Islet precursor cell (in vitro differentiated cells): ENCODE measurements at regions not wholly inside any gene's neighbourhood (a gene's known extent, or its start where the extent isn't known, plus 50 kb on each side); places are given as distances from the start of the nearest gene placed in this dataset.
A peak's percentile ranks its signal among the peaks of the same experiment; 100 is the strongest.
"Not testable (repeated sequence)": the region's sequence is repeated elsewhere in the genome, so short reads cannot be mapped to it uniquely, and the experiment has no call there.

Source experiments
- DNase-seq: peaks from one replicate; pipeline ENCODE4 v3.0.0-alpha.2; 2018

DNA sequence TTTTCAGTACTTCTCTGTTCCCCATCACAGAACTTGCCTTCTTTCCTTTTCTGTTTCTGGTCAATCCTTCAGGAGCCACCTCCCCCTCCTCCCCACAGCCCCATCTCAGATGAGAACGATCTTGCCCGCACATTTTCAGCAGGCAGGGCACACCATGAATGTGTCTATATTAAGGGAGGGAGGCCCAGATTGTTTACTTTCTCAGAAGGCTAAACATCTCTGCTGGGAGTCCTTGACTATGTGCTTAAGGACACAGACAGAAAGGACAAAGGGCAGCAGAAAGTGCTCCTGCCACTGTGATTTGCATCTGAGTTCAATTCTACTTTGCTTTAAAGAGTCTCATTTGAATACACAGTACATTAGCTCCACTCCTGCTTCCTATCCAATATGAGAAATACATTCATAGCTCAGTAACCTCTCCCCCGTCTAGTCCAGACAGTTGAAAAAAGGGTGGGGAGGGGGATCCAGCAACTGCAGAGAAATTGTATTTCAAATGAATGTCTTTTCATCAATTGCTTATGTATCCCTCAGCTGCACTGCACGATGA is 175.0 kb upstream of the PARD3B start:
- no peak for DNase-seq

- no peak for DNase-seq
Observed at GRCh38 chr2:204373942-204374341, 171.3 kb upstream of the PARD3B start.

- DNase-seq, result no peak
Observed at GRCh38 chr2:204380141-204380881, 165.0 kb upstream of the PARD3B start.

GRCh38 chr2:204386668-204387067 is 158.6 kb upstream of the PARD3B start:
- no peak for DNase-seq

GRCh38 chr2:204389120-204389519 is 156.2 kb upstream of the PARD3B start:
- DNase-seq, result no peak

DNA sequence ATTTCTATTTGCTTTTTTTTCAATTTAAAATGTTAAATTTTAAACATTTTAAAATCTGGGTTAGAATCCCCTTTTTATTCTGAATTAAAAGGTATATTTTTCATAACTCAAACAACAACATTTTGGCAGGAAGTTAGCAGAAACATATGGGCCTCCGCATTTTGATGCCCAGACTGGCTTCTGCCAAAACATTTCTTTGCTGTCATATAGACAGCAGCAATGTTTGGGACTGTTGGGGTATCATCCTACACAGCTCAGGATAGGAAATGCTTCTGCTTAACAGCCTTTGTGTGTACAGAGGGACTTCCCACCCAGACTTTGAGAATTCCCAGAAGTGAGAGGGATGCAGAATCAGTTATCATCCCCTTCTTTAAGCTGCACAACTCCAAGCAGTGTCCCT is 155.4 kb upstream of the PARD3B start:
- DNase-seq, result no peak

DNA sequence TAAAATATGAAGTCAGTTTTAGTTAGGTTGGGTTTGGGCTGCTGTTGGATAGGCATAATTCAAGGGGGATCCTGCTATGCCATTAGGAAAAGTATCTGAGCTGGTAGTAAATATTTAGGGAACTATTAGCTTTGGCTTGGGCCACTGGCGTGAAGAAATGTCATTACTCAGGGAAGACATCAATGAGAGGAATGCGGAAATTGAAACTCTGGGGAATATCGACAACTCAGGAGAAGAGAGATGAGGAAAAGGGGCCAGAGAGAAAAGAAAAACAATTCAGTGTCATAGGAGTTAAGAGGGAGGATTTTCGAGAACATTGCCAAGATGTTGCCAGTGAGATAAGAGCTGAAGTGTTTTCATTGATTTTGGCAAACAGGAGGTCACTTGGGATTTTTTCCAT is 149.7 kb upstream of the PARD3B start:
- DNase-seq, result no peak

DNA sequence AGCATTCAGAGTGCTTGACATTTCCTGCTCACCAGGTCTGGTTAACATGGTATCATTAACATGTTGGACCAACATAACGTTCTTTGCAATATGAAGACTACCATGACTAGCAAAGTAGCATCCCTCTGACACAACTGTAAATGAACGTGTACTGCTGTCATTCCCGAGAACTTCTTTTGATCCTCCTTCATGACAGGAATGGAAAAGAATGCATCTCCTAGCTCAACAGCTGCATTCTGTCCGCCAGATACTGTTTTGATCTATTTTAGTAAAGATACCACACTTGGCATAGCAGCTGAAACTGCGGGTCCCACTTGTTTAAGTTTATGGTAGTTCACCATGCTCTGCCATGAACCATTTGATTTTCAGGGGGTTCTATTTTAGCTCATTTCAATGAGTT is 144.2 kb upstream of the PARD3B start:
- DNase-seq, result no peak

DNA sequence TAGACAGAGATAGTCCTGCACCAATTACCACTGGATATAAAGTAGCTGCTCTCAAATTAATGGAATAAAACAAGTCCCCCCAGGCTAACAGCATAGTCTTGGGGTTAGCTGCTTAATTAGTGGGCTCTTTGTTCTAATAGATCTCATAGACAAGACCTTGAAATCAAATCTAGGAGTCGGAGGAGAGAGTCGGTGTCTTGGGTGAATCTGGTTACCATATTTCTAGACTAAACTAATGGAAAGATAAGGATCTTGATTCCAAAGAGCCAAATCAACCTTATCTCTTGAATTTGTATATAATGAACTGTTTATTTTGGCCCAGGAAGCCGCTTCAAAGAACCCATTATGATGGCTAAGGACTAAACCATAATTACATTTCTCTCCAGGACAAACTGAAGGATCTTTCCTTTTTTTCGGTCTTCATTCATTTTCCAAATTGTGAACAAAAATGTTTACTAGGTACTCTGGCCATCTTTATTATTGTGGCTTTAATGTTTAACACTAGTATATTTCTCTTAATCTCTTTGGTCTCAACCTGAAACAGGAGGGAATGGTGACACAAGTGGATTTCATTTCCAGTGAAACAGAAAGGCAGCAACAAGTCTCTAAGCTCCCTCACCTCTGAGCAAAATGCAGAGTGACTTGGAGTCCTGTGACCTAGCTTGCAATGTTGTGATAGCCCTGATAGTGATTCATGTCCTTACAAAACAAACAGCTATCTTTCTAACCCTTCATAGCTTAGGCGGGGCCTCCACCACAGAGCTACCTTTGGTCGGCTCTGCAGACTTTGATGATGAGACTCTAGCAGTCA is 137.9 kb upstream of the PARD3B start:
- DNase-seq, result peak; percentile 72

GRCh38 chr2:204412782-204413181 is 132.5 kb upstream of the PARD3B start:
- not testable (repeated sequence) for DNase-seq

DNA sequence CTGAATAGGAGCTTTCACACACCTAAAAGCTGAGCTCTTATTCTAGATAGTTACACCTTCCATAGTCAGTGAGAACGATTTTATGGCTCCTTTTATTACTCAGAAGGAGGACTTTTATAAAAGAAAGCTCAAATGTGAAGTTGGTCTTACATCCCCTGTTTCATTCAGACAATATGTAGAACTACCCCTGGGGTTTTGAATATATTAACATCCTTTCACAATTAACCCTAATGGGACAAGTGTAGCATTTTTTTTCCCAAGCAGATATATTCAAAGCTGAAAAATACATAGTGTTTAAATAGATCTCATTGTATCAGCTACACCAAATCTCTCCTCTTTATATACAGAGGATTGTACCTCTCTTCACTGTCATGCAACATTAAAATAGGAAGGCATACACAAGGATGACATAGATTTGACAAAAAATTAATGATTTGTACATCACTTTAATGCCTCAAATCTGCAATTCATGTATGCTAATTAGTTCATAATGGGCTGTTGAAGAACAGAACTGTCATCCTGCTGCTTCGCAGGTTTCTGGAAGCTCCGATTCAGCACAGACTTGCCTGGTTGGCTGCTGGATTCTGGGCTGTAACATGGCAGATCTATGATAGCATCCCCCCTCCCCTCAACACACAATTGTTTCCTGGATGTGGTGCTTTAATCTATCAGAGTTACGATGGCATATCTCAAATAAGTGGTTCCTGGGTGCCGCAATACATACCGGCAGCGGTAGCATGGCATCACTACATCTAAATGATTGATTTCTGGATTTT is 129.7 kb upstream of the PARD3B start:
- DNase-seq, result no peak

DNA sequence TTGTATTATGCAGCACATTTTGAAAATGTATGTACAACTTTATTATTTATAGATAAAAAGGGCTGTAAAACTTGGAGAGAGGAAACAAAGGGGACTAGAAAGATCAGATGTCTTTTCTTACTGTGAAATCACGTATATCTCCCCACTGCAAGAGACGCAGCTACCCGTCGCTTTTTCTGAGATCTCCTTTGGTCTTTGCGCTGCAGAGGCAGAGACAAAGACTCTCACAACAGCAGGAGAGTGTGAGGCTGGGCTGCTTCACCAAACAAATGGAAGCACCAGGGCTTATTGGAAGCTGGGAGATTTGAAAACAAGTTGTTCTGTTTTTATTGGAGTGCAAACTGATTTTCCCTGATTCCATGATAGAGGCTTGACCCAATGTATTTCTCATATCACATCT is 129.0 kb upstream of the PARD3B start:
- no peak for DNase-seq

GRCh38 chr2:204425821-204426220 is 119.5 kb upstream of the PARD3B start:
- no peak for DNase-seq

DNA sequence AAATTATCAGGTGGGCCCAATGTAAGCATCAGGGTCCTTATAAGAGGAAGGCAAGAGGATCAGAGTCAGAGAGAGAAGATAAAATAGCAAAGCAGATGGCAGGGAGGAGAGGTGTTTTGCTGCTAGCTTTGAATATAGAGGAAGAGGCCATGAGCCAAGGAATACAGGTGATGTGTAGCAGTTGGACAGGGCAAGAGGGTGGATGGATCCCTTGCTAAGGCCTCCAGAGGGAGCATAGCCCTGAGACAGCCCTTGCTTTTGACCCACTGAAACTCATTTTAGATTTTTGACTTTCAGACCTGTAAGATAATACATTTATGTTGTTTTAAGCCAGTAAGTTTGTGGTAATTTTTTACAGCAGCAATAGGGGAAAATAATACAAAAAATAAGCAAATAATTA is 116.6 kb upstream of the PARD3B start:
- DNase-seq, result no peak

GRCh38 chr2:204431529-204431928 is 113.7 kb upstream of the PARD3B start:
- no peak for DNase-seq

GRCh38 chr2:204432196-204432595 is 113.1 kb upstream of the PARD3B start:
- DNase-seq, result no peak

DNA sequence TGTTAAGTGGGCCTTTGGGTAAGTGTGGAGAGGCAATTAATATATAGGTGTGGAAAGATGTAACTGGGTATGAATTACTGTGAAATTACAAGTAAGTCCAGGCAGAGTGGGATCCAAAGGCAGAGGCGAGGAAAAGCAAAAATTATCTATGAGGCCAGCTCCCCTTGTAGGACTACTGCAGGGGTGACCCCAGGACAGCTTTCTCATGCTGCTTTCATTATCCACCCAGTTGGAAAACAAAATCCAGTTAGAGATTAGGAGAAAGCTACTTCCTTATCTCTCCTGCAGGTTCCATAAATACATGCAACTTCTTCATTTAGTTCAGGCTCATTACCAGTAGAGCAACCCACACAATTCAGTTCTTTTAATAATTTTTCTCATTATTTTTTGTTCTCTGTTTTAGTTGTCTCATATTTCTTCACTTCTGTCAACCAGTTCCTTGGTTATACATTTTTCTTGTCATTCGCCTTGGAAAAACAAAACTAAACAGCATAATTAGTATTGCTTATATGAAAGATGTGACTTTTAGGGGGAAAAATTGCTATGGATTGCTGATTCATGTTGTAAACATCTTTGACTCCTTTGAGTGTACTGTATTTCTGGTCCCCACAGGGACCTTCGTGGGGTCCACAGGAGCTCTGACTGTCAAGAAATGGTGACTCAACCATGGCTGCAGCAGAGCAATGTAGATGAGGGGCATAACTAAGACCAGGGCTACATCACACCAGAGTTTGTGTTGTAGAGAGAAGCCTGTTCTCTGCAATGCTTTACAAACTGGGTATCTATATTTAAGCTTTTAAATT is 110.4 kb upstream of the PARD3B start:
- DNase-seq, result no peak

DNA sequence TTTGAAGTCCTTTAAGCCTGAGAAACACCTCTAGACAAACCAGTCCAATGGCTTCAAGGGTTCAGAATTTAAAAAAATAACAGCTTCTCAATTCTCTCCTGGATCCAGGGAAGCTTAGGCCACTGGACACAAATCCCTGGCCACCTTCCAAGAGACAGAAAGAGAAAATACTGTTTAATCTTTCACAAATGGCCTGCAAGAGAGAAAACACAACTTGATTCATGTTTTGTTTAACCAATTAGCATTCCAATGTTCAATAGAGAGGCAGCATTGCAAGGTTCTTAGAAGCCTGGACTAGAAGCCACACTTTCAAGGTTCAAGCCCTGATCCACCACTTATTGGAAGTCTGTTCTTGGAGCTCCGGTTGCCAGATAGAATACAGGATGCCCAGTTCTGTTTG is 109.0 kb upstream of the PARD3B start:
- no peak for DNase-seq

DNA sequence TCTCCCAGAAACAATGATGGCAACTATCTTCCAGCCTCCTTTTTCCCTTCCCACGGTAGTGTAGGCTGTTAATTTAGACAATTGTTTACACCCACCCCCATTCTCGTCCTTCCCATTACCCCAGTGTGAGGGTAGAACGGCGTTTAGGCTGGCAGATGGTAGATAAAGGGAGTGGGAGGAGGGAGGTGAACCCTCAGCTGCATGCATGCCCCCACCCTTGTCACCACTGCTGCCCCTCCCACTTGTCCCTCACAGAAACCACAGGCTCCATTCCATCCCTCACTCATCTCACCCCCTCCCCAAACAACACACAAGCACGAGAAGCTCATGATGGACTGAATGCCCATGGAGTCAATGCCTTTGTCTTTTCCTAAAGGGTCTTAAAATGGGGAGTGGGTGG is 107.9 kb upstream of the PARD3B start:
- no peak for DNase-seq

DNA sequence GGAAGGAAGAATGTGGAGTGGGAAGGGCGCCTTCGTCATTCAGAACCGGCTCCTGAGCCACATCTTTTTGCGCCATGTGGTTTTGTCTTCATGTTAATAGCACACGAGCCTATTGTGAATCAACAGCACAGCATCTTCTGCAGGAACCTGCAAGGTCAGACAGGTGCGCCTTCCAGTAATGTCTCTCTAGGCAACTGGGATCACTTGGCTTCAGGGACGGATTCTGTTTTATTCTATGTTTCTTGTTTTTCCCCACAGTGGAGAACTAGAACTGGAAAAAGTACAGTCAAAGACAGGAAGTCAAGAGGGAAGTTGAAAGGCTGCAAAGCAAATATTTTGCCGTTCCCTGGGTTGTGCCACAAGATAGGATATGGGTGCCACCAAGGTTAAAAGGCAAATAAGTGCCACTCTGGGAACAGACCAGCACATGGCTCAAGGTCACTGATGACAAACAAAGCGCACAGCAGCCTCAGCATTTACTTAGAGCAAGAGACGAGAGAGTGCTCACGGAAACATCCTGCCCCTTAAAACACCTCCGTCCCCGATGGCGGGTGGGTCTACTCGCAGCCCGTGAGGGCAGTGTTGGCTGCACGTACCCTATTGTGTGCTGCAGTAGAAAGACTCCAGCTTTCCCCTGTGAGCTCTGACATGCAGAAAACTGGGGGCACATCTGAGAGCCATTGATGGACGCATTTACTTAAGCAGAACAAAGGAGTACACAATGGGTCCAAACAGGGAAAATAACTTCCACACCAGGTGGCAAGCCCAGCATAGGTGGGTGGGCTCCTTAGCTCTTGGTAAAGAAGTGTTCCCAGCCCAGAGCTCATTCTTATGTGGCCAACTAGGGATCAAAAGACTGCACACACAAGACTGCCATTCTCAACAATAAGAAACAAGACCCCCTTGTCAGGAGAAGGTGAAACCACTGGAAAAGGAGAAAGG is 107.2 kb upstream of the PARD3B start:
- no peak for DNase-seq

GRCh38 chr2:204441316-204441715 is 104.0 kb upstream of the PARD3B start:
- DNase-seq, result no peak
